NCI-H82 treated with DMSO at 0.1 percent for 48 hours (cell line): ENCODE measurements at regions not wholly inside any gene's neighbourhood (a gene's known extent, or its start where the extent isn't known, plus 50 kb on each side); places are given as distances from the start of the nearest gene placed in this dataset.

Experiments
- DNase-seq: peaks from one replicate; lab custom pipeline; 2025; ENCODE audit not compliant: unreplicated experiment; lab: John Stamatoyannopoulos, UW

- no peak for DNase-seq
Measured at GRCh38 chr21:27694667-27695066, 727.8 kb upstream of the ADAMTS5 start.

DNA sequence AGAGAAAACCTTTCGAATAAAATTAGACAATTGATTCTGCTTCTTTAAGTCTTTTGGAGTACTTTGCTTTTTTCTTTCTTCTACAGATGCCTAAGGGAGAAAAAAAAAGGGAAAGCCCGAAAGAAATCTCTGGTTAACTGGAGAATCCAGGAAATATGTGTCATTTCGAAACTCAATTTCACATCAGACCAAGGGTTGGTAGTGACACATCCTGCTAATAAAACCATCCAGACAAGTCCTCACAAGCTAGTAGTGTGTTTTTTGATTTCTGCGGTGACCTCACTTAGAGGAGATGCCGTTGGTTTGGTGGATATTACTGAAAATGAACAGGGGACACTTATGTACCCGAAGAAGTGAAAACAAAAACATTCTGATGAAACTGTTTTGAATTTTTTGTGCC is 726.5 kb upstream of the ADAMTS5 start:
- no peak for DNase-seq

DNA sequence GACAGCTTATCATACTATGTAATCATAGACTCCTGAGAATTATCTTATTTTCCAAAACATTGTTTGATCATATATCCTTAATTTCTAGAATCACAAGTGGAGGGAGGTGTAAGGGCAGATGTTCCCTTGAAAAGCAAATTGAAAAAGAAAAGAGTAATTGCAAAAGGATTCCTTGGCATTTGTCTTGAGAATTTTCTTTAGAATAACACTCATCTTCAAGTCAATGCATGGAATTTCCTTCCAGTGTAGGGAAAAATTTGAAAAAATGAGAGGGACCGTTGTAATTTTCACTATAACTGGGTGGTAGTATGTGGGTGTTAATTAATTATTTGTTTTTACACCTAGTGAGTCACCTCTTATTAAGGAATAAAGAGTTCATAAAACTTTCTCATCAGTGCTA is 724.6 kb upstream of the ADAMTS5 start:
- DNase-seq, result no peak

GRCh38 chr21:27691006-27691405 is 724.1 kb upstream of the ADAMTS5 start:
- DNase-seq, result no peak

DNA sequence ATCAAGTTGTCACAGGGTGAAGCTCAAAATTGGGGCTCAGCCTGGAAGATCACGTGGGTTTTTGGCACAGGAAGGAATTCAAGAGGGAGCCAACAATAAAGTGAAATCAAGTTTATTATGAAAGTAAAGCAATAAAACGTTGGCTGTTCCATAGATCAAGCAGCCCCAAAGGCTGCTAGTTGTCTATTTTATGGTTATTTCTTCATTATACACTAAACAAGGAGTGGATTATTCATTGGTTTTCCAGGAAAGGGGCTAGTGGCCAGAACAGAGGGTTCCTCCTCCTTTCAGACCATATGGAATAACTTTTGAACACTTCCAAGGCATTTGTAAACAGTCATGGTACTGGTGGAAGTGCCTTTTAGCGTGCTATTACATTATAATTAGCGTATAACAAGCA is 723.5 kb upstream of the ADAMTS5 start:
- no peak for DNase-seq

GRCh38 chr21:27688773-27689172 is 721.9 kb upstream of the ADAMTS5 start:
- DNase-seq, result no peak

GRCh38 chr21:27683292-27683691 is 716.4 kb upstream of the ADAMTS5 start:
- DNase-seq, result no peak

DNA sequence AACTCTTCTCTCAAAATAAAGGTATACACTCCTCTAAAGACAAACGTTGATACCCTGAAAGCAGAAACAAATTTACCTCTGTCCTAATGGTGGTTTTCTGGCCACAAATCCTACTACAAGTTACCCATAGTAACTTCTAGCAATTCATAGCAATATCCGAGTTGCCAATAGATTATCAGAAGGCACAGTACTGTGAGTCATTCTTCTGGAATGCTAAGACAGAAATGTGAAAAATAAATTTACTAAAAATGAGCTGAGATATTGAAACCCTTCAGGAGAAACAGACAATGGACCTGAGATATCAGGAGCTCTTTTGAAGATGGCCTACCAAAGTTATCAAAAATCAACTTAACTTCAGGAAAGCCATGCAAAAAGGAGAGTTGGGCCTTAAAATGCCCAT is 715.0 kb upstream of the ADAMTS5 start:
- no peak for DNase-seq

GRCh38 chr21:27681038-27681437 is 714.1 kb upstream of the ADAMTS5 start:
- no peak for DNase-seq

GRCh38 chr21:27680181-27680580 is 713.3 kb upstream of the ADAMTS5 start:
- DNase-seq, result no peak

- no peak for DNase-seq
Measured at GRCh38 chr21:27678511-27678910, 711.6 kb upstream of the ADAMTS5 start.

GRCh38 chr21:27677546-27677945 is 710.7 kb upstream of the ADAMTS5 start:
- DNase-seq, result no peak

GRCh38 chr21:27675306-27675705 is 708.4 kb upstream of the ADAMTS5 start:
- DNase-seq, result no peak

- DNase-seq, result no peak
Measured at GRCh38 chr21:27674041-27674615, 707.2 kb upstream of the ADAMTS5 start.

GRCh38 chr21:27673581-27673980 is 706.7 kb upstream of the ADAMTS5 start:
- DNase-seq, result no peak

- no peak for DNase-seq
Measured at GRCh38 chr21:27671207-27671606, 704.3 kb upstream of the ADAMTS5 start.

- DNase-seq, result no peak
Measured at GRCh38 chr21:27653481-27653880, 686.6 kb upstream of the ADAMTS5 start.

GRCh38 chr21:27649762-27650161 is 682.9 kb upstream of the ADAMTS5 start:
- DNase-seq, result no peak

DNA sequence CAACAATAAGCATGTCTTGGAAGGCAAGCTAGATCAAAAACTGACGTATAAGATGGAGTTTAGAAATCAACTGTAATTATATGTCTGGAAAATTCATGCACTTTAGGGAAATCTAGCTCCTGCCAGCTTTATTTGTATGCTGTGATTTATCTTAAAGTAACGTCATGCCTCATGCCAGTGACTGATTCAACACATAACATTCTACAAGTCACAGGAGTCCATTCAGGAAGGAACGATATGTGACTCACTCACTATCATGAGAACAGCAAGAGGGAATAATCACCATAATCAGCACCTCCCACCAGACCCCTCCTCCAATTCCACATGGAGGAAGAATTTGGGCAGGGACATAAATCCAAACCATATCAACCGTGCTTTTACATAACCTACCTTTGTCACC is 682.4 kb upstream of the ADAMTS5 start:
- no peak for DNase-seq

GRCh38 chr21:27648560-27648959 is 681.7 kb upstream of the ADAMTS5 start:
- DNase-seq, result no peak

DNA sequence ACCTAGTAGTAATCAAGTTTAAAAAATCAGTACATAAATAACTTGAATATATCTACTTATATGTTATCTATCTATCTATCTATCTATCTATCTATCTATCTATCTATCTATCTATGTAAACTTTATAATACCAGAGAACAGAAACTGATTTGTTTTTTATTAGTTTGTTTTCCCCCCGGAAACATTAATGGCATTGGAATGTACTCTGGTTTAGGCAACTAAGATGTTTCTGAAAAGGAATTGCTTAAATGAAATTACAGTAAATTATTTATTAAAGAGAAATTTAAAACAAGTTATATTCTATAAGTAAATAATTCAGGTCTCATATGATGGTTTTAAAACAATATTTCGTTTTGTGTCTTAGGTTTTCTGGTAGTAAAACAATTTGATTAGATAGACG is 681.0 kb upstream of the ADAMTS5 start:
- no peak for DNase-seq

DNA sequence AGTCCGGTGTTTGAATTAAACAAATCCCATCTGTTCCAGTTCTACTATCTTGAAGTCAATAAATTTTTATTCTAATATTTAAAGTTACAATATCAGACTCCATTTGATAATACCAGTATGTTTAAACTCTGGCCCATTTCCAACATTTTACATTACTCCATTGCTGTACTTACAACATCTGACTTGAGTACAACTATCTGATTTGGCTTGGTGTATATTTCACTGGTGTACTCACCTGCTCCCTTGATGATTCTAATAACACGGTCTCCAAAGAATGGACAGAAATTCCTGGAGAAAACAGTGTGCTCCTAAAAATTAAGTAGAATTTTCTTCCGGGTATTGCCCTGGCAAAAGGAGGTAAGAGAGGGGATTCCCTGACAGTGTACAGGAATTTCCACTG is 680.5 kb upstream of the ADAMTS5 start:
- DNase-seq, result no peak

- DNase-seq, result no peak
Measured at GRCh38 chr21:27646691-27647090, 679.8 kb upstream of the ADAMTS5 start.

- DNase-seq, result no peak
Measured at GRCh38 chr21:27646056-27646455, 679.2 kb upstream of the ADAMTS5 start.
